IPS-15b (cell line): ENCODE measurements at regions not wholly inside any gene's neighbourhood (a gene's known extent, or its start where the extent isn't known, plus 50 kb on each side); places are given as distances from the start of the nearest gene placed in this dataset.

Source experiments
- H3K27me3 ChIP-seq: one replicate; pipeline ENCODE4 v1.6.1; 2013; ENCODE audit warnings: low read length; ENCODE audit not compliant: control insufficient read depth, insufficient read depth
- H3K36me3 ChIP-seq: one replicate; pipeline ENCODE4 v1.6.1; 2013; ENCODE audit warnings: low read length; ENCODE audit not compliant: control insufficient read depth, insufficient read depth
- H3K4me1 ChIP-seq: one replicate; pipeline ENCODE4 v1.6.1; 2013; ENCODE audit warnings: mild to moderate bottlenecking, low read length; ENCODE audit not compliant: control insufficient read depth, insufficient read depth
- H3K4me3 ChIP-seq: one replicate; pipeline ENCODE4 v1.5.1; 2013; ENCODE audit warnings: low read depth, low read length
- H3K9ac ChIP-seq: one replicate; pipeline ENCODE4 v1.6.1; 2013; ENCODE audit warnings: low read depth, mild to moderate bottlenecking, low read length
- H3K9me3 ChIP-seq: one replicate; pipeline ENCODE4 v1.6.1; 2013; ENCODE audit warnings: mild to moderate bottlenecking, low read length; ENCODE audit not compliant: control insufficient read depth, insufficient read depth

DNA sequence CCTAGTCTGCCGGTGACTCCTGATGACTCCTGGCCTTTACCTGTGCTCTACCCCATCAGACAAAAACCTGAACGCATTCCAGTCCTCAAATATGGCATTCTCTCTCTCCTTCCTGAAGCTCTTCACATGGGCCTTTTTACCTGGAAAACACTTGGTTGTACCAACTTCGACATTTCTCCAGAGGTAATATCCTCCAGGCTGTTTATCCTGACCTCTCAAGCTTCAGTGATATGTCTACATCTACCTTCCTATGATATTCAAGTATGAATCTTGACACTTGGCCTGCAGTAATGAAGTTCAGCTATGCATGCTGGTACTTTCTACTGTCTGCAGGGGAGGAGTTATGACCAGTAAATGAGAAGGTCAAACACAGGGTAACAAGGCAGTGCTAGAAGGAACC lies 901.8 kb downstream of the VRK1 start:
- H3K4me3 ChIP-seq = no peak overlapping the region
- H3K9ac ChIP-seq = no peak overlapping the region
- no peaks in the 10 kb centered on the region for H3K36me3 ChIP-seq
- peaks cover 3% of the 10 kb centered on the region for H3K9me3 ChIP-seq
- H3K27me3 ChIP-seq = no peaks in the 10 kb centered on the region
- H3K4me1 ChIP-seq = peaks cover 4% of the 10 kb centered on the region

GRCh38 chr14:97703006-97703760 lies 906.0 kb downstream of the VRK1 start:
- H3K9me3 ChIP-seq = peaks cover 3% of the 10 kb centered on the region
- no peaks in the 10 kb centered on the region for H3K27me3 ChIP-seq
- peaks cover 7% of the 10 kb centered on the region for H3K4me1 ChIP-seq
- no peaks in the 10 kb centered on the region for H3K36me3 ChIP-seq
- H3K9ac ChIP-seq = no peak overlapping the region
- no peak overlapping the region for H3K4me3 ChIP-seq

DNA sequence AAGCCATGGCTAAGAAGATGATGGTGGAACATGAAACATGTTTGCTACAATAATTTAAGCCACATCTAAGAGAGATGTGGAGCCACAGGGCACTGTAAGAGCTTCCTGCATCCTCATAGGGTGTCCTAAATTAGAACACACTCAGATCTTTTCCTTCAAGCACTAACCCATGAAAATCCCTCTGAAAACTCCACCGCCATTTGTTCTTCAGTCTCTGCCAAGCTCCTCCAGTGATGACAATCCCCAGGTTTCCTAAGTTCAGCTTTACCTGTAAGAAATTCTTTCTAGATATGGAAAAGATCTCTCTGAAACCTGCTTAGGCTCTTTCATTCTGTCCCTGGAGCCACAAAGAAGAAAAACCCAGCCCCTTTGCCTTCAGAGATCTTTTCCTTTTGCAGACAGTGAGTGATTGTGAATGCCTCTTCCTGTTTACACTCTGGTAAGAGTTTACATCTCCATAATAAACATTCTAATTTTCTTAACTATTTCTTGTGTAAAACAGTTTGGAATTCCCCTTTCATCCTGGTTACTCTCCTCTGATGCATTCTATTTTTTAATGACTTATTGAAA lies 907.2 kb downstream of the VRK1 start:
- H3K27me3 ChIP-seq = no peaks in the 10 kb centered on the region
- H3K4me3 ChIP-seq = no peak overlapping the region
- no peaks in the 10 kb centered on the region for H3K36me3 ChIP-seq
- H3K9me3 ChIP-seq = no peaks in the 10 kb centered on the region
- H3K4me1 ChIP-seq = peaks cover 7% of the 10 kb centered on the region
- H3K9ac ChIP-seq = no peak overlapping the region

DNA sequence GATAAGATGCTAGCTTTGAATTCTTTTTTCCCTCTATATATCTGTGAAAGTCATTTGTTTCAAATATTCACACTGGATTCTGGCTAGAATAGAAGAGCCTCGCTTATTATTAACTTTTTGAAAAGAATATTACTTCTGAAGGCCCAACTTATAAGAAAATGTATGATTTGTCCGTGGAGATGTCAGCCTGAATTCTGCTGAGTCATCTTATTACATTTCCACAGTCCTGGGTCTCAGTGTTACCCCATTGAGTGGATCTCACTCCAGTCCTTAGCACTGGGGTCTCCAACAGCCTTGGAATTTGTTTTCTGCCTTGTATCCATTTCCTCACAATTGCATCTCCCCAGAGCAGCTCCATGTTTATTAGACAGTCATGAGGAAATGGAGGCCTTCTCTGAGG lies 907.9 kb downstream of the VRK1 start:
- no peaks in the 10 kb centered on the region for H3K27me3 ChIP-seq
- no peaks in the 10 kb centered on the region for H3K36me3 ChIP-seq
- peaks cover 7% of the 10 kb centered on the region for H3K4me1 ChIP-seq
- no peaks in the 10 kb centered on the region for H3K9me3 ChIP-seq
- no peak overlapping the region for H3K4me3 ChIP-seq
- H3K9ac ChIP-seq = no peak overlapping the region

DNA sequence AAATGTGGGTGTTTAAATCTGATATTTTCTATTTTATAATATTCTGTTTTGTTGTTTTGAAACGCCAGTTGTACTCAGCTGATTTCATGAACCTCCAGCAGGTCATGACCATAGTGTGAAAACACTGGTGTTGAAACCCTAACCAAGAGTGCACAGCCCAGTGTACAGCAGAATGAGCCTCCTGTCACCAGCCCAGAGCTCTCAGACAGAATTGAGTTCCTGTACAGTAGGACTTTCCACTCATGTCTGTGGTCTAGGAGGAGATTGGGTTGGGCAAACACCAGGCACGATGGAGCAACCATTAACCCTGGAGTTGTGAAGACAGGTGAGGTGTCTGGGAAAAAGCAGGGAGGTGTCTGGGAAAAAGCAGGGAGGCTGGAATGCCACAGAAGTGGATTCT lies 908.8 kb downstream of the VRK1 start:
- no peak overlapping the region for H3K9ac ChIP-seq
- no peaks in the 10 kb centered on the region for H3K27me3 ChIP-seq
- peaks cover 7% of the 10 kb centered on the region for H3K4me1 ChIP-seq
- no peak overlapping the region for H3K4me3 ChIP-seq
- no peaks in the 10 kb centered on the region for H3K9me3 ChIP-seq
- no peaks in the 10 kb centered on the region for H3K36me3 ChIP-seq

GRCh38 chr14:97706819-97707218 lies 909.6 kb downstream of the VRK1 start:
- Histone ChIP-seq H3K4me1 (peaks cover 7% of the 10 kb centered on the region), H3K9me3 (no peaks in the 10 kb centered on the region), H3K27me3 (no peaks in the 10 kb centered on the region), H3K36me3 (no peaks in the 10 kb centered on the region), H3K9ac (no peak overlapping the region), H3K4me3 (no peak overlapping the region)

DNA sequence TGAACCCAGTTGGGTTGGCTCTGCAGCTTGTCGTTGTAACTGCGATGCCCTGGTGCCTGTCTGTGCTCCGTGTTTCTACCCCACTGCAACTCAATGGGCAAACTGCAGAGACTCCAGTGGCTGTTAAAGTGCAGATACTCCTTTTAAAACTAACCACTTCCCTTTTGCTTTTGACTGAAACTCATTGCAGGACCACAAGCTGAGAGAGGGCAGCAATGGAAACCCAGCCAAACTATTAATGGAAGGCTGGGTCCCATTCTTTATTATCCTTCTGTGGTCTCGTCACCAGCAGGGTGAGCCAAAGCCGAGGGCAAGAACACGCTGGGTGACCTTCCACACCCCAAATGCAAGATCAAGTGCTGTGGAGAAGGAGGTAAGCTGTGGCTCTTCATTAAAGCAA lies 910.4 kb downstream of the VRK1 start:
- Histone ChIP-seq H3K4me3 (no peak overlapping the region), H3K9ac (no peak overlapping the region), H3K4me1 (peaks cover 11% of the 10 kb centered on the region), H3K9me3 (no peaks in the 10 kb centered on the region), H3K27me3 (no peaks in the 10 kb centered on the region), H3K36me3 (no peaks in the 10 kb centered on the region)

- Histone ChIP-seq H3K9me3 (no peaks in the 10 kb centered on the region), H3K36me3 (no peaks in the 10 kb centered on the region), H3K27me3 (no peaks in the 10 kb centered on the region), H3K9ac (no peak overlapping the region), H3K4me3 (no peak overlapping the region), H3K4me1 (peaks cover 4% of the 10 kb centered on the region)
These were observed 912.4 kb downstream of the VRK1 start for GRCh38 chr14:97709552-97709951.

- Histone ChIP-seq H3K36me3 (no peaks in the 10 kb centered on the region), H3K9me3 (no peaks in the 10 kb centered on the region), H3K9ac (no peak overlapping the region), H3K4me3 (no peak overlapping the region), H3K4me1 (peaks cover 4% of the 10 kb centered on the region), H3K27me3 (no peaks in the 10 kb centered on the region)
These were observed 913.5 kb downstream of the VRK1 start for GRCh38 chr14:97710726-97711125.

GRCh38 chr14:97712471-97712870 lies 915.3 kb downstream of the VRK1 start:
- Histone ChIP-seq H3K4me3 (no peak overlapping the region), H3K9me3 (no peaks in the 10 kb centered on the region), H3K9ac (no peak overlapping the region), H3K36me3 (no peaks in the 10 kb centered on the region), H3K4me1 (peaks cover 4% of the 10 kb centered on the region), H3K27me3 (no peaks in the 10 kb centered on the region)

- Histone ChIP-seq H3K36me3 (no peaks in the 10 kb centered on the region), H3K4me1 (peaks cover 4% of the 10 kb centered on the region), H3K27me3 (no peaks in the 10 kb centered on the region), H3K9me3 (no peaks in the 10 kb centered on the region), H3K4me3 (no peak overlapping the region), H3K9ac (no peak overlapping the region)
These were observed 915.8 kb downstream of the VRK1 start for GRCh38 chr14:97713023-97713422.

GRCh38 chr14:97718886-97719442 lies 921.8 kb downstream of the VRK1 start:
- no peak overlapping the region for H3K9ac ChIP-seq
- no peaks in the 10 kb centered on the region for H3K36me3 ChIP-seq
- no peak overlapping the region for H3K4me3 ChIP-seq
- H3K27me3 ChIP-seq = no peaks in the 10 kb centered on the region
- H3K4me1 ChIP-seq = no peaks in the 10 kb centered on the region
- no peaks in the 10 kb centered on the region for H3K9me3 ChIP-seq
